HG02973 (cell line): ENCODE measurements at regions not wholly inside any gene's neighbourhood (a gene's known extent, or its start where the extent isn't known, plus 50 kb on each side); places are given as distances from the start of the nearest gene placed in this dataset.
"Not testable (repeated sequence)": the region's sequence is repeated elsewhere in the genome, so short reads cannot be mapped to it uniquely, and the experiment has no call there.

Experiments used
- ATAC-seq: cut with Tn5 transposase; IDR thresholded peaks from one replicate; pipeline ENCODE4 v1.9.1; 2021; ENCODE audit warnings: moderate library complexity; ENCODE audit not compliant: unreplicated experiment

- ATAC-seq: no peak
Measured at GRCh38 chr2:125681976-125682805, 973.8 kb upstream of the GYPC start.

- ATAC-seq: no peak
Measured at GRCh38 chr2:125684256-125684655, 971.7 kb upstream of the GYPC start.

GRCh38 chr2:125684932-125685331 is 971.0 kb upstream of the GYPC start:
- no peak for ATAC-seq

- ATAC-seq: no peak
Measured at GRCh38 chr2:125696560-125696959, 959.4 kb upstream of the GYPC start.

GRCh38 chr2:125698280-125698679 is 957.7 kb upstream of the GYPC start:
- ATAC-seq: no peak

GRCh38 chr2:125701070-125701469 is 954.9 kb upstream of the GYPC start:
- ATAC-seq: no peak

GRCh38 chr2:125707611-125708010 is 948.3 kb upstream of the GYPC start:
- no peak for ATAC-seq

GRCh38 chr2:125710561-125710960 is 945.4 kb upstream of the GYPC start:
- ATAC-seq: no peak

- ATAC-seq: no peak
Measured at GRCh38 chr2:125711075-125711474, 944.9 kb upstream of the GYPC start.

GRCh38 chr2:125713533-125713932 is 942.4 kb upstream of the GYPC start:
- no peak for ATAC-seq

GRCh38 chr2:125721072-125721721 is 934.8 kb upstream of the GYPC start:
- no peak for ATAC-seq

GRCh38 chr2:125730921-125731320 is 925.0 kb upstream of the GYPC start:
- ATAC-seq: no peak

GRCh38 chr2:125736306-125736705 is 919.7 kb upstream of the GYPC start:
- no peak for ATAC-seq

GRCh38 chr2:125745514-125745913 is 910.4 kb upstream of the GYPC start:
- no peak for ATAC-seq

- ATAC-seq: no peak
Measured at GRCh38 chr2:125746321-125747164, 909.4 kb upstream of the GYPC start.

GRCh38 chr2:125747165-125747425 is 908.9 kb upstream of the GYPC start:
- ATAC-seq: no peak

GRCh38 chr2:125756431-125756830 is 899.5 kb upstream of the GYPC start:
- no peak for ATAC-seq

- no peak for ATAC-seq
Measured at GRCh38 chr2:125796784-125797183, 859.2 kb upstream of the GYPC start.

GRCh38 chr2:125797192-125797591 is 858.8 kb upstream of the GYPC start:
- no peak for ATAC-seq

GRCh38 chr2:125822746-125823145 is 833.2 kb upstream of the GYPC start:
- ATAC-seq: no peak

- not testable (repeated sequence) for ATAC-seq
Measured at GRCh38 chr2:125825781-125826180, 830.2 kb upstream of the GYPC start.

- no peak for ATAC-seq
Measured at GRCh38 chr2:125837128-125837527, 818.8 kb upstream of the GYPC start.
